ENCODE measurements at regions not wholly inside any gene's neighbourhood (a gene's known extent, or its start where the extent isn't known, plus 50 kb on each side); places are given as distances from the start of the nearest gene placed in this dataset.

DNA sequence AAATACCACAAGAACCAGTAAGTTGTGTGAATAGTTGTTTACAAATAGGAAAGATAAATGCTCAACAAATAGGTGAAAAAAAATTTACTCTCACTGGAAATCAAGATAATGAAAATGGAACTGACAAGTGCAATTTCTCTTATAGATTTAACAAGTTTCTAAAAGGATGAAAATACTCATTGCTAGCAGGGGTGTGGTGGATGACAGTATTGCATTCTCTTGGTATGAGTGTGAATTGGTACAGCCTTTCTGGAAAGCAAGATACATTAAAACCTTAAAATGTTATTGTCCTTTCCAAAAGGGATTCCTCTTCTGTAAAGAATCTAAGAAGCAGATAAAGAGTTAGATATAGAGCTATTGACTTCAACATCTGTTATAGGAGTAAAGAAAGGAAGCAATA, 240.0 kb upstream of the RPS6KA3 start:
- TF ChIP-seq, protein P1, sequence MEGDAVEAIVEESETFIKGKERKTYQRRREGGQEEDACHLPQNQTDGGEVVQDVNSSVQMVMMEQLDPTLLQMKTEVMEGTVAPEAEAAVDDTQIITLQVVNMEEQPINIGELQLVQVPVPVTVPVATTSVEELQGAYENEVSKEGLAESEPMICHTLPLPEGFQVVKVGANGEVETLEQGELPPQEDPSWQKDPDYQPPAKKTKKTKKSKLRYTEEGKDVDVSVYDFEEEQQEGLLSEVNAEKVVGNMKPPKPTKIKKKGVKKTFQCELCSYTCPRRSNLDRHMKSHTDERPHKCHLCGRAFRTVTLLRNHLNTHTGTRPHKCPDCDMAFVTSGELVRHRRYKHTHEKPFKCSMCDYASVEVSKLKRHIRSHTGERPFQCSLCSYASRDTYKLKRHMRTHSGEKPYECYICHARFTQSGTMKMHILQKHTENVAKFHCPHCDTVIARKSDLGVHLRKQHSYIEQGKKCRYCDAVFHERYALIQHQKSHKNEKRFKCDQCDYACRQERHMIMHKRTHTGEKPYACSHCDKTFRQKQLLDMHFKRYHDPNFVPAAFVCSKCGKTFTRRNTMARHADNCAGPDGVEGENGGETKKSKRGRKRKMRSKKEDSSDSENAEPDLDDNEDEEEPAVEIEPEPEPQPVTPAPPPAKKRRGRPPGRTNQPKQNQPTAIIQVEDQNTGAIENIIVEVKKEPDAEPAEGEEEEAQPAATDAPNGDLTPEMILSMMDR (IDR thresholded peaks at IDR 0.05; ENCODE audit: poor library complexity), result no peak
- TF ChIP-seq EZH2 (IDR thresholded peaks at IDR 0.05; ENCODE audit: borderline replicate concordance) (no peak), EZH2phosphoT487 (IDR thresholded peaks at IDR 0.05; ENCODE audit: low read depth, severe bottlenecking, unreplicated experiment) (no peak)

All from hepatocyte (in vitro differentiated cells).